Activated CD4-positive, alpha-beta T cell treated with anti-CD3 and anti-CD28 coated beads, Interleukin-2, amount 50 U/mL, for 4 hours (primary cell): ENCODE measurements at regions not wholly inside any gene's neighbourhood (a gene's known extent, or its start where the extent isn't known, plus 50 kb on each side); places are given as distances from the start of the nearest gene placed in this dataset.
"Not testable (repeated sequence)": the region's sequence is repeated elsewhere in the genome, so short reads cannot be mapped to it uniquely, and the experiment has no call there.

Experiments
- DNase-seq, 2 experiments: peaks; one replicate each; pipeline ENCODE4 v3.0.0-alpha.2; 2020

DNA sequence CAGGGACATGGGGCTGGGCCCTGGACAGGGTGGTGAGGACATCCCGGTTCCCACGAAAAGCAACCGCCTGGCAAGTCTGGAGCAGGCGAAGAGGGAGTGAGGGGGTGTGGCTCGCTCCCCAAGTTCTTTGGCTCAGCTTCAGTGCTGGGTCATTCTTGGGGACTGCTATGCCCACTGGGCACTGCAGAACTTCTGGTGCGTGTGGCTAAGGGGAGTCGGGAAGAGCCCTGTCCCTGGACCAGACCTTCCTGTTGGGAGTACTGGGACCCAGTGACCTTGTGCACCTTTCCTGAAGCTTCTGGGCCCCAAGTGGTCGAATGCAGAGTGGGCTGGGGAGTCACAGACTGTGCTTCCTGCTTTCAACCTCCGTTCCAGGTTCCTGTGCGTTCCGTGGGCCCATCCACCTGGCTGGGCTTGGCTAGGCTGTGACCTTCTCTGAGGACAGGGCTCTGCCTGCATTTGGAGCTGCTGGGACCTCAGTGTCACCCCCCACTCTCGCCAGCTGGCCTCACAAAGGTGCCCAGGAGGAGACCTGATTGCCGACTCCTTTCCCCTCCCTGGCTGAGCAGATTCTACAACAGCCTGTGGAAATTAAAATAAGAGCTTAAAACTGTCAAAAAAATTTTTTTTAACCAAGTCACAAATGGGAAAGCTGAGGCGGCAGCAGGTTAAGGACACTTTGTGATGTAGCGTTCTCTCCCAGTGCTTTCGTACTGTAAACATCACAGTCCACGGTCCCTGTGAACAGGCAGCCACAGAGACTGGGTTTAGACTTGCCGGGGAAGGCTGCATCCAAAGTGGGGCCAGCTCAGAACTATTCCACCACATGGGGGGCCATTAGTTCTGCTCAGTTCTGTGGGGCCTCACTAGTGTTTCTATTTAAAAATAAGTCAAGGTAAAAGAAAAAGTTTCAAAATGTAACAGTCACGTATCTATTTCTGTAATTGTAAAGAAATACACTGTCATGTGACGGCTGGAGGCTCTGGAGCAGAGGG, 63.8 kb upstream of the WNT7B start:
- no peak for DNase-seq

DNA sequence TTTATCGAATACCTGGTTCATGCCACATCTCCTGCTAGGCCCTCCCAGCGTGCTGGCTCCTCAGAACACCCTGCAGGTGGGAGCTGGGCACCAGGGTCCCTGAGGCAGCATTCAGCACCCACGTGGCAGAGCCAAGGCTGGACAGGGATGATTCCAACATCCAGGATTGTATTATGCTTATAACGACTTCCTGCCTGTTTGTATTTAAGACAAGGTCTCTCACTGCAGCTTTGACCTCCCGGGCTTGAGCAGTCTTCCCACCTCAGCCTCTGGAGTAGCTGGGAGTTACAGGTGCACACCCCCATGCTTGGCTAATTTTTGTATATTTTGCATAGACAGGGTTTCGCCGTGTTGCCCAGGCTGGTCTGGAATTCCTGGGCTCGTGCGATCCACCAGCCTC, 64.7 kb upstream of the WNT7B start:
- no peak for DNase-seq

DNA sequence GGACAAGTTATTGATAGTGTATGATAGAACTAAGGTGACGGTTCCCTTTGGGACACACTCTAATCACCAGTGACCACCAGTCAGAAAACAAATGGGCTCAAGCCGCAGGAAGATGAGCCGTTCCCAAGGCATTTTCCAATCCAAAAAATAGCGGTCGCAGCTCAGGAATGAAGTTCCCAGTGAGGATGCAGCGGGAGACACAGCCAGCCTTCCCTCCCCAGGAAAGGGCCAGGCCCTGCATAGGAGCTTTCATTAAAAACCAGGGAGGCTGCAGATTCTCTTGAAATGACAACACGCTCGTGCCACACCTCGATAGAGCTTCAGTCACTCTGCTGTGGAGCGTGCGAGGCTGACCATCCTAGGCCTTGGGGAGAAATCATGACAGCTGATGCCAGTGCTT, 65.8 kb upstream of the WNT7B start:
- DNase-seq: no peak

DNA sequence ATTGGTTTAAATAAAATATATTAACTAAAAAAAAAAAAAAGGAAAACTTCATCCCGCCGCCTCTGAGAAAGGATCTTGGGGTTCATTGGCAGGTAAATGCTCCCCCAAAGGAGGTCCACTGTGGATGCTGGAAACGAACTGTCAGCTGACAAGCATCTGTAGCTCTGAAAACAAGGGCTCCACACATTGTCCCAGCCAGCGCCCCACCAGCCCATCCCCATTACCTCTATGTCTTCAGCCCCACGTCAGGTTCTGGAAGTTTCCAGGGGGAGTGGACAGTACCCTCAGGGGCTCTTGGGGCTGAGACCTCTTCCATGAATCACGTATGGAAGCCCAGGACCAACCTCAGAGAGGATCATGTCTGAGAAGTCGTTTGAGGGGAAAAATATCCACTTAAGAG, 66.4 kb upstream of the WNT7B start:
- DNase-seq: no peak

DNA sequence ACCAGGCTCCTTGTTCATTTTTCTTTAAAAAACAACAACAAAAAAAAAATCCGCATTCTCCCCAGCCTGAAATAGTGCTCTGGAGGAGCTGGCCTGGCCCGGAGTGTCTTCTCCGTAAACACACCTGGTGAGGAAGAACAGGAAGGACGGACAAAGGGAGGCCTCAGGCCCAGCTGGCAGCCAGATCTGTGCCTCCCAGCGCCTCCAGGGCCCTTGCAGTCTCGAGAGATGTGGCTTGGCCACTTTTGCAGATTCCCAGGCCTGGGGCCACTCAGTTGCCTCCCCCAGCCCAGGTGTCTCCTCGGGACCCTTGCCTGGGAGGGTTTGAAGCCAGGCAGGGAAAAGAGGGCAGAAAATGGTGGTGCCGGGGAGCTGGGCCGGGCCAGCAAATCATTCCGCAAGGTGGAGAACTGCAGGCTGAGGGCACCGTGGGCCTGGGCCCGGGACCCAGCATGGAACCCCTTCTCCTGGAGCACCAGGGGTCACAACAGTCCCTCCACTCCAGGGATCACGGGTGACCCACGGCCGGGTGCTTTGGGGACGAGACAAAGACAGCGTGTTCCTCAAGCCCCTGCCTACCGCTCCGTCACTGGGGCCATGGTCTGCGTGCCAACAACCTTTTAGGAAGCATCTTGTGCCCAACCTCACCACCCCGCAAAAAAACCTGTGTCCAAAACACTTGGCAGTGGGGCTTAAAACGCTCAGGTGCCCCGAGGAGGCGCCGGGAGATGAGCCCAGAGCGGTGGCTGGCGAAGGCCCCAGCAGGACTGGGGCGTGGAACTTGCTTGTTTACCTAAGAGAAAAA, 67.1 kb upstream of the WNT7B start:
- DNase-seq: no peak

DNA sequence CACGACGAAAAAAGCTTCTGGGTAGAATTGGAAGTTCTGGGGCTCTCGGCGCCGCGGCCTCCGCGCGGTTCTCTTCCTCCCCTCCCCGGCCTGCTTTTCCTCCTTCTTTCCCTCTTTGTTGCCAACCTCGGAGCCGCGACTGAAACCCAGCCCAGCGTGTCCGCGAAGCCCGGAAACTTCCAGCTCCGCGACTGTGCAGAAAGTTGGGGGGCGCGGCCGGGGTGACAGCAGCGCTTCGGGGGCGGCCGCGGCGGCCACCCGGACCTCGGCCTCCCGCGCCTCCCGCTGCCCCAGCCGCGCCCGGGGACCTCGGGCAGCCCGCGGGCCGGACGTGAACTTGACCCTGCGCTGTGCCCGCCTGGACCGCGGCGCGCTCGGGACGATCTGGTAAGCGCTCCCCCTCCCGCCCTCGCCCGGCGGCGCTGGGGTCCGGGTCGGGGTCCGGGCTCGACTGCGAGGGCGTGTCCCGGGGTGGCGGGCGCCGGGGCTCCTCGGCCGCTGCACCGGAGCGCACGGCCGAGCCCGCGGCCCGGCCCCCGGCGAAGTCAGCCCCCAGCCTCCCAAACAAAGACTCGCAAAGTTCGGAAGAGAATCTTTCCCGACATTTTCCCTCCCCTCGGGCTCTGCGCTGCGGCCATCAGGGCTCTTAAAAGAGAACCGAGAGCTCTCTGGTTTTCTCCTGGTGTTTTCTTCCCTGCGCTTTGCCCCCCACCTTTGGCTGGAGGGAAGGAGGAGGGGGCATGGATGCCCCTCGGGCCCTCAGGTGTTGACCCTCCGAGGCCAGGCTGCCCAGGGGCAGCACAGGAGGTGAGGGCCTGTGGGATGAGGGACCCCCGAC, 67.9 kb upstream of the WNT7B start:
- no peak for DNase-seq

DNA sequence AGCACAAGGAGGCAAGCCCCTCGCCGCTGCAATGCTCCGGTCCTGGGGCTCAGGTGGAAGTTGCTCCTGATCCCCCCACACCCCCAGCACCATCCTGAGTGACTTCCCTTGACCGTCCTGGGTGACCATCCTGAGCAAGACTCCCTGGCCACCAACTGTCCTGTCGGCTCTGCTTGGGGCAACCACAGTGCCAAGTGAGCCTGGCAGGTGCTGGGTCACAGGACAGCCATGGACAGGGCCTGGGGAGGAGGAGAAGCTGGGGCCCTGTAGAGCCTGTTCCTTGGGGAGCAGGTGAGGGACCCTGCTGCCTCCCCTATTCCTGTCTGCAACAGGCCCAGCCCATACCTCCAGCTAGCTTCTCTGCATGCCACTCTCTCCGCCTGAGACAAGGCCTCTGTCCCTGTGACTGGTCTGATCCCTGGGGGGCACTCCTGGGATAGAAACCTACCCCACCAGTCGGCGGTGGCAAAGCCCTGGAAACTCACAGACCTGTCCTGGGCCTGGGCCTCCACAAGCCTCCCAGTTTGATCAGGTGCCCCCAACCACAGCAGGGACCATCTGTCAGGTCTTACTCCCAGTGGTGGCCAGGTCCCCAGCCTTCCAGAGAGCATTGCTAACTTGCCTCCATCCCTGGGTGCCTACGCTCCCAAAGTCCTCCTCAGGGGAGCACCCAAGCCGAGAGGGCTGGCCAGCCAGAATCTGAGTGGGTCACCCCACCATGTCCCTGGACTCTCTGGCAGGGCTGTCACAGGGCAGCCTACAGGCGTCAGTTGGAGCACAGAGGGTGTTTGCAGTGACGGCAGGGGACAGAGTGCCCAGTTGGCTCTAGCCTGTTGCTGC, 68.7 kb upstream of the WNT7B start:
- DNase-seq: no peak

DNA sequence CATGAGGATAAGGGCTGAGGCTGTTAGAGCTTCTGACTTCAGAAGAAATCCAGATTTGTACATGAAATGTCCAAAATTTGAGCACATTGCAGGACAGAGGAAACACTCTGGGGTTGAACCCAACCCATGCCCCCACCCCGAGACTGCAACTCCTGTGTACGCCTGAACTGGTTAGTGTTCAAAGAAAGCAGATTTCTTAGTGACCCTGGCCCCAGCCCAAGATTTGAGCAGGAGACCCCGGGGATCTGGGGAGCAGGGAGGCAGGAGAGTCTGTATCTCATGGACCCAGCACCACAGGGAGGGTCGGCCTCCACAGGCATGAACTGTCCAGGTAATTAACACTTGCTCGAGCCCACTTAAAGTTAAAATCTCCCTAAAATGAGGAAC, 69.3 kb upstream of the WNT7B start:
- DNase-seq: no peak

DNA sequence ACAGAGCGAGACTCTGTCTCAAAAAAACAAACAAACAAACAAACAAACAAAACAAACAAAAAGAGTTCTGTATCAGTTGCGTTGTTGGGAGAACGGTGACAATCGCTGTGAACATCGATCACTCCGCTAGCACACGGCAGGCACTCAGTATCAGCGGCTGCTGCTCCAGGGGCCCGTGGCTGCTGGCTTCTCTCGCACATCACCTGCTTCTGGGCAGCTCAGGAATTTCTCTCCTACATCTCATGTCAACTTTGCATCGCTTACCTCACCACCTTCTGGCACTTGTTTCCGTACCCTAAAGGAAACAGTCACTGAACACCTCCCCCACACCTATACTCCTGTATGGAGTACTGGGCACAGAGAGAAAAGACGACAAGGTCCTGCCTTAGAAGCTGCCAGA, 70.3 kb upstream of the WNT7B start:
- DNase-seq: no peak

DNA sequence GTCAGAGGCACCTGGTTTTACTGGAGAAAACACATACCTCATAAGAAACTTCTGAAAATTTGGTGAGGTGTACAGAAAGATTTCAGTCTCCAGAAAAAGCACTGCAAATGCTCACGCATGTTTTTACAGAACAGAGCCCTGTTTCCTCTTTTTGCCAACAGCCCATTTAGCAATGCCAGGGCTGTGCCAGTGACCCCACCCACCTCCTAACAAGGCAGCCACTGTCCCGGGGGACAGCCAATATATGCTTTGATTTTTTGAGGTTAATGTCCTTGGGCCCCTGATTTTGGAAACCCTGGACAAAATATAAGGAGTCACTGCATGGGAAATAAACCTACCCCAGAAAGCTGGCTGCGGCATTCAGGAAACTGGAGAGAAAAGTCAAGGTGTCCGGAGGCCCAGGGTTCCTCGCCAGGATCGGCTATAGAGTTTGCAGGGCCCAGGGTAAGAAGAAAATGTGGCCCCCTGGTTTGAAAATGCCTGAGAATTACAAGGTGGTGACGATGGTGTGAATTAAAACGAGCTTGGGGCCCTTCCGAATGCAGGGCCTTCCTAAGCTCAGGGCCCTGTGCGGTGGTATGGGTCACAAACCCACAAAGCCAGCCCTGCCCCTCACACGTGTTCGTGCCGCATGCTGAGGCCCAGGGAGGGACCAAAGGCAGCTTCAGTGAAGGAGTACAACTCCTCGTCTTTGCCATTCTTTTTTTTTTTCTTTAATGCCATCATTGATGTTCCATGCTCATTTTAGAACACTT, 71.1 kb upstream of the WNT7B start:
- no peak for DNase-seq

DNA sequence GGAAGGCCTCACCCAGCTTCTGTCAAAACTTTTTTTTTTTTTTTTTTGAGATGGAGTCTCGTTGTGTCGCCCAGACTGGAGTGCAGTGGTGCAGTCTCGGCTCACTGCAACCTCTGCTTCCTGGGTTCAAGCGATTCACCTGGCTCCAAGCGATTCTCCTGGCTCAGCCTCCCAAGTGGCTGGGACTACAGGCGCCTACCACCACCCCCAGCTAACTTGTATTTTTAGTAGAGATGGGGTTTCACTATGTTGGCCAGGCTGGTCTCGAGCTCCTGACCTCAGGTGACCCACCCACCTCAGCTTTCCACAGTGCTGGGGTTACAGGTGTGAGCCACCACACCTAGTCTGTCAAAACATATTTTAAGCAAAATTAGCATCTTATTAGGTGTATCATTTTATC, 71.7 kb upstream of the WNT7B start:
- DNase-seq: not testable (repeated sequence)

DNA sequence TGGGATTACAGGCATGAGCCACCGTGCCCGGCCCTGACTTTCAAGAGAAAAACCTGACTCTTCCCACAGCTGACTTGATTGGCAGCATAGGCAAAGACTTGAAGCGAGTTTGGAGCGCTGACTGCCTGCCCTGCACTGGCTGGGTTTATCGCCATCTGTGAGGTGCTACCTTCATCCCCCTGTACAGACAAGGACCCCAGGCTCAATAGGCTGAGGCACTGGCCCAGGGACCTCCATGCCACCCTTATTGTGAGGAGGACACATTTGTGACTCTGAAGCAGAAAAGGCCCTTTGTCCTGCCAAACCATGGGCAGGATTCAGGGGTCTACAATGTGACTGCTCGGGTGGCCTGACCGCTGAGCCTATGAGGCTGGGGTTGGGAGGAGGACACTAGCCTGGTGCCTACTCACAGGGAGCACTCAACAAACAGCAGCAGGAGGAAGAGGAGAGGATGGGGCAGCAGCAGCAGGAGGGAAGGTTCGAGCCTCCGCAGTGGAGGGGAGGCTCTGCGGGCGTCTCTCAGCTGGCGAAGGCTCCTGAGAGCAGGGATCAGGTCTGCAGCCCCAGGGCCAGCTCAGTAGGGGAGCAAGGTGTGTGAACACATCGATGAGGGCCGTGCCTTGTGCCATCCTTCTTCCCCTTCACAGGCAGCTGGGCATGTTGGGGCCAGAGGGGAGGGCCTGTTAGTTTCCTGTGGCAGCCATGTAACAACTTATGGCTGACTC, 72.9 kb upstream of the WNT7B start:
- no peak for DNase-seq

DNA sequence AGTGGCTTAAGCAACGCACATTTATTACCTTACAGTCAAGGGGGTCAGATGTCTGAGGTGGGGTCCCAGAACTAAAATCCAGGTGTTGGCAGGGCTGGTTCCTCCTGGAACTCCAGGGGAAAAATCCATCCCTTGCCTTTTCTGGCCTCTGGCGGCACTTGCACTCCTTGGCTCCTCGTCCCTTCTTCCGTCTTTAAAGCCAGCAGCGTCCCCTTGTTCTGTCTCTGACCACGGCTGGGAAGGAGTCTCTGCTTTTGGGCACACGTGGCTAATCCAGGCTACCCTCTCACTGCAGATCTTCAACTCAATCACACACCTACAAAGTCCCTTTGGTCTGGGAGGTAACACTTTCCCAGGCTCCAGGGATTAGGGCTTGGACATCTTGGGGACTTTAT, 73.5 kb upstream of the WNT7B start:
- no peak for DNase-seq

DNA sequence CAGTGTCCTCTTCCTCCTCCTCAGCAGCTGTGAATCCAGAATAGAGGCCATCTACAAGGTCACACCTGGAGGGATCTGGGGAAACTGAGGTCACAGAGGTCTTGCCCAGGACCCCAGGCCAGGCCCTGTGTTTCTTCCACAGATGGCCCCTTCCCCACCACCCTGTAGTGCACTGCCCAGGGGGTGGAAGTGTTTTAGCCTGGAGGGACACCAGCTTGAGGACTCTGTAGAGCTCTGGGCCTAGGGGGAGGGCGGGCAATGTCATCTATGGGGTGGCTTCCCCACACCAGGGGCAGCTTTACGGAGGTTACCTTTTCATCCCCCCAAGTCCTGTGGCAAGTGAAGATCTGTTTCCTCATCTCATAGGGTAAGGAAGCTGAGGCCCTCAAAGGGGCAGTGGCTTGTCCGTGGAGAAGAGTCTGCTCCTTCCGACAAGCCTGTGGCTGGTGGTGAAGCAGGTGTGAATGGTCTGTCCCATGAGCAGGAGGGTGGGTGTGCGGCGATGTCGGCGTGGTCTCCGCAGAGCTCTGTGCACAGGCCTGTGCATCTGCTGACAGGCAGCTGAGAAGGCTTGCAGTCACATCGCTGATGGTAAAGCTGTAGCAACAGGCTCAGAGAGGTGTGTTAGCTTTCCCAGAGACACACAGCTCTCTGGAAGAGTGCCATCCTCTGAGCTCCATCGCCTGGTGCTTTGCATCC, 74.1 kb upstream of the WNT7B start:
- DNase-seq: no peak

DNA sequence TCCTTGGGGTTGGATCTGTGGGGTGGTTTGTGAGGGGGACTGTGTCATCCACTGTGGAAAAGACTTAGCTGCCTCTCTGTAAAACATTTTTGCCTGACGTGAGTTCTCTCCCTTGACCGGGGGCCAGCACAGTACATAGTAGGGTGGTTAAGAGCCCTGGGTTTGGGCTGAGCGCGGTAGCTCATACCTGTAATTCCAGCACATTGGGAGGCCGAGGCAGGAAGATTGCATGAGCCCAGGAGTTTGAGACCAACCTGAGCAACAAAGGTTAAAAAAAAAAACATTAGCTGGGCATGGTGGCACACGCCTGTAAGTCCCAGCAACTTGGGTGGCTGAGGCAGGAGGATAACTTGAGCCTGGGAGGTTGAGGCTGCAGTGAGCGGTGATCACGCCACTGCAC, 74.7 kb upstream of the WNT7B start:
- no peak for DNase-seq

DNA sequence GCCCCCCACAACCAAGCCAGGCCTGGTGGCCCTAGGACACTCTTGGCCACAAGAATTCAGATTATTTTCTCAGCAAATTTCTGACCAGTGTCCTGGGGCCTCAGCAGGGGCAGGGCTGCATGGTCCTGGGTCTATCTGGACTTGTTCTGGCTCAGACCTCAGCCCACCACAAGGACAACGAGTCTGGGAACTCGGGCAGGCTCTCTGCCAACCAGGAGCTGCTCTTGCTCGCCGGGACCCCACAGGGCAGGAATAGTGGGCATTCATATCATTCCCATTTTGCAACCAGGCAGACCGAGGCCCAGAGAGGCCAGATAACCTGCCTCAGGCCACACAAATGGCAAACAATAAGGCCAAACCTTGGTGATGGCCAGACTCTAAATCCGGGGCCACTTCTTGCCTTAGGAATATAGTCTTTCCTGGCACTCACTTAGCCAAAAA, 75.4 kb upstream of the WNT7B start:
- no peak for DNase-seq

DNA sequence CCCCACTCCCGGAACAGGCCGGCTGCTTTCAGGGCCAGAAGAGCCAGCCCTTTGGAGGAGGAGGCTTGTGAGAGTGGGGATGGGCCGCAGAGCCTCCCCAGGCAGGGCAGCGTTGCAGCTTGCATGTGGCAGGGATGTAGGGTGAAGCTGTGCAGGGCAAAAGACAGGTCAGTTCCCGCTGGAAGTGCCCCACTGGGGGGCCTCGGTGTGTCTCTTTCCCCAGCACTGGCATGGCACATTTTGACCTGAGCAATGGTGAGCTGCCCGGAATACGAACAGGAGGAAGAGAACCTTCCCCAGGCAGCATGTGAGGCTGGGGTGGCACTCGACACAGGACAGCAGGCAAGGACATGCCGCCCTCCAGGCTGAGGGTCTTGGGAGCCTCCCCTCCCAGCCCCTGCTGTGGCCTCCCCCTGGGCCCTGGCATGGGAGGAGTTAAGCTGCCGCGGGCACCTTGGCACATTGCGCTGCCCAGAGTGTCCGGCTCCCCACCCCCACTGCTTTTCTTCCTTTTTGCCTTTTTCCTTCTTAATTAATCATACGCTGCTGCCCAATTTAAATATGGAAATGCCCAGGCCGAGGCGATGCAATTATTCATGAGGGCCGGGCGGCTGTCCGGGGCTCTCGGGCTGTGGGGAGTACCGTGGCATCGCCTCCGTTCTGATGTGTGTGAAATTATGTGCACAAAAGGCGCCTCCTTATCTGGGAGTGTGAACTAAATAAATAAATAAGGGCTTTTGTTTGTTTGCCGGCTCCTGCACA, 76.0 kb upstream of the WNT7B start:
- no peak for DNase-seq

DNA sequence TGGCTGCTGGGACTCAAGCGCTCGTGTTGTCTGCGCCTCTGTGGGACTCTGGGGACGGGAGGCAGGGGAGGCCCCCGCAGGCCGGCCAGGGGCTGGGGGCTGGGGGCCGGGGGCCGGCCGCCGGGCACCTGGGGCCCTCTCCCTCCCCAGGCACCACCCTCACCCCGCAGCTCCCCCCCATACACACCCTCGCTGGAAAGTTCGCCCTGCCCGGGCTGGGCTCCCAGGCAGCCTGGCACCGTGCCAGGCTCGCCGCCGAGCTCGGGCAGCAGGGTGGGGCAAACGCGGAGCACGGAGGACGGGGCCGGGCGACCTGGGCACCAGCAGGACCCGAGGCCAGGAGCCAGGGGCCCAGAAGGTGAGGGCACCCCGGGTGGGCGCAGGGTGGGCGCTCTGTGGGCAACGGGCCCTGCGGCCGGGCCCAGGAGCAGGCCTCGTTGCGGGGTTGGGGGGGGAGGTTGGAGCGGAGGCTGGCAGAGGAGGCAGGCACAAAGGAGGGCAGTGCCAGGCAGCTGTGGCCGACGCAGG, 76.7 kb upstream of the WNT7B start:
- DNase-seq: peak; percentile 45 to 47
